GM23338 (cell line): ENCODE measurements at regions not wholly inside any gene's neighbourhood (a gene's known extent, or its start where the extent isn't known, plus 50 kb on each side); places are given as distances from the start of the nearest gene placed in this dataset.

Experiments used
- ATAC-seq: fragments of 200-7000 bp; cut with Tn5 transposase; 3 replicates; pipeline ENCODE4 v1.9.1; 2020
- DNase-seq: peaks from one replicate; pipeline ENCODE4 v3.0.0-alpha.2; 2015; ENCODE audit warnings: low spot score
- H2AFZ ChIP-seq: fragments of 200-600 bp; sonication (generic); 2 replicates; pipeline ENCODE4 v1.8.0; 2016; ENCODE audit warnings: antibody characterized with exemption, mild to moderate bottlenecking, moderate library complexity
- H3F3A ChIP-seq: fragments of 200-600 bp; sonication (generic); replicated peaks from 2 replicates; pipeline ENCODE4 v1.8.0; 2017; ENCODE audit warnings: antibody characterized with exemption, mixed run types, low read depth
- H3K27ac ChIP-seq: fragments of 200-600 bp; sonication (generic); 2 replicates; pipeline ENCODE4 v1.6.1; 2016; ENCODE audit warnings: low read depth
- H3K27me3 ChIP-seq: fragments of 200-600 bp; sonication (generic); 2 replicates; pipeline ENCODE4 v1.8.0; 2016; ENCODE audit warnings: mild to moderate bottlenecking, mixed run types, moderate library complexity; ENCODE audit not compliant: insufficient read depth
- H3K36me3 ChIP-seq: fragments of 200-600 bp; sonication (generic); 2 replicates; pipeline ENCODE4 v1.8.0; 2016; ENCODE audit warnings: mild to moderate bottlenecking; ENCODE audit not compliant: insufficient read depth
- H3K4me1 ChIP-seq: fragments of 200-600 bp; sonication (generic); 2 replicates; pipeline ENCODE4 v1.8.0; 2016; ENCODE audit warnings: mild to moderate bottlenecking, moderate library complexity; ENCODE audit not compliant: insufficient read depth
- H3K4me2 ChIP-seq: fragments of 200-600 bp; sonication (generic); 2 replicates; pipeline ENCODE4 v1.7.1; 2017; ENCODE audit warnings: mixed run types
- H3K4me3 ChIP-seq: fragments of 200-600 bp; sonication (generic); 2 replicates; pipeline ENCODE4 v1.6.1; 2016; ENCODE audit warnings: mixed run types
- H3K79me2 ChIP-seq: fragments of 200-600 bp; sonication (generic); replicated peaks from 2 replicates; pipeline ENCODE4 v1.8.0; 2017; ENCODE audit warnings: mild to moderate bottlenecking; ENCODE audit not compliant: insufficient read depth
- H3K9me2 ChIP-seq: fragments of 200-600 bp; sonication (generic); 2 replicates; pipeline ENCODE4 v1.8.0; 2017; ENCODE audit not compliant: insufficient read depth
- H4K20me1 ChIP-seq: fragments of 200-600 bp; sonication (generic); replicated peaks from 2 replicates; pipeline ENCODE4 v1.8.0; 2017; ENCODE audit warnings: mild to moderate bottlenecking; ENCODE audit not compliant: insufficient read depth
- H3K27ac Mint-ChIP-seq: 2 replicates; pipeline ENCODE4 v1.8.0; 2020; ENCODE audit warnings: inconsistent platforms, mild to moderate bottlenecking, moderate library complexity, mixed read lengths
- H3K27me3 Mint-ChIP-seq: 3 replicates; pipeline ENCODE4 v1.8.0; 2022; ENCODE audit warnings: low read depth, mild to moderate bottlenecking, moderate library complexity, mixed read lengths, inconsistent platforms; ENCODE audit not compliant: insufficient read depth, poor library complexity
- H3K36me3 Mint-ChIP-seq: 3 replicates; pipeline ENCODE4 v1.8.0; 2021; ENCODE audit warnings: low read depth, mild to moderate bottlenecking, inconsistent platforms, moderate library complexity, mixed read lengths
- H3K4me1 Mint-ChIP-seq: 3 replicates; pipeline ENCODE4 v1.8.0; 2020; ENCODE audit warnings: mild to moderate bottlenecking, inconsistent platforms, mixed read lengths
- H3K4me3 Mint-ChIP-seq: 3 replicates; pipeline ENCODE4 v1.8.0; 2021; ENCODE audit warnings: moderate library complexity, mild to moderate bottlenecking, inconsistent platforms, mixed read lengths
- H3K9me3 Mint-ChIP-seq: 3 replicates; pipeline ENCODE4 v1.8.0; 2020; ENCODE audit warnings: moderate library complexity, mild to moderate bottlenecking, inconsistent platforms, mixed read lengths
- CREB1 ChIP-seq: fragments of 250-450 bp; sonication (Bioruptor Pico); IDR thresholded peaks from 2 replicates; pipeline ENCODE4 v1.5.0; 2020; ENCODE audit warnings: low read depth, mild to moderate bottlenecking, moderate library complexity
- CTCF ChIP-seq, 2 experiments: fragments of 200-600 bp in 1 of 2; sonication (generic) in 1 of 2; conservative IDR thresholded peaks; 2 replicates each; pipeline versions ENCODE4 v1.5.1 to v1.6.1; 2016 to 2017; ENCODE audit warnings: antibody characterized with exemption in 2 of 2, low read depth in 2 of 2, mild to moderate bottlenecking in 2 of 2, moderate library complexity in 1 of 2
- EZH2 ChIP-seq: fragments of 200-600 bp; sonication (generic); IDR thresholded peaks from one replicate; pipeline ENCODE4 v1.8.0; 2017; ENCODE audit warnings: antibody characterized with exemption, mild to moderate bottlenecking, low read depth; ENCODE audit not compliant: unreplicated experiment
- EZH2phosphoT487 ChIP-seq: fragments of 200-600 bp; sonication (generic); IDR thresholded peaks from one replicate; pipeline ENCODE4 v1.8.1; 2018; ENCODE audit warnings: antibody characterized with exemption; ENCODE audit not compliant: unreplicated experiment
- NANOG ChIP-seq: IDR thresholded peaks from 2 replicates; pipeline ENCODE4 v1.6.1; 2016; ENCODE audit warnings: antibody characterized with exemption, borderline replicate concordance
- POLR2AphosphoS5 ChIP-seq: IDR thresholded peaks from 2 replicates; pipeline ENCODE4 v1.6.1; 2016; ENCODE audit warnings: antibody characterized with exemption, low read depth
- ZNF331 ChIP-seq: fragments of 250-450 bp; sonication (Bioruptor Pico); IDR thresholded peaks from 2 replicates; pipeline ENCODE4 v1.5.0; 2020; ENCODE audit warnings: low read depth, mild to moderate bottlenecking, moderate library complexity
- ZNF462 ChIP-seq: fragments of 250-450 bp; sonication (Bioruptor Pico); IDR thresholded peaks from 2 replicates; pipeline ENCODE4 v1.5.0; 2020; ENCODE audit warnings: mild to moderate bottlenecking, moderate library complexity
- TF ChIP-seq, protein P1 (sequence below): IDR thresholded peaks from 2 replicates; pipeline ENCODE4 v1.6.1; 2016; ENCODE audit warnings: antibody characterized with exemption
- TF ChIP-seq, protein P2 (sequence below): IDR thresholded peaks from one replicate; pipeline ENCODE4 v1.6.1; 2018; ENCODE audit warnings: antibody characterized with exemption; ENCODE audit not compliant: unreplicated experiment

DNA sequence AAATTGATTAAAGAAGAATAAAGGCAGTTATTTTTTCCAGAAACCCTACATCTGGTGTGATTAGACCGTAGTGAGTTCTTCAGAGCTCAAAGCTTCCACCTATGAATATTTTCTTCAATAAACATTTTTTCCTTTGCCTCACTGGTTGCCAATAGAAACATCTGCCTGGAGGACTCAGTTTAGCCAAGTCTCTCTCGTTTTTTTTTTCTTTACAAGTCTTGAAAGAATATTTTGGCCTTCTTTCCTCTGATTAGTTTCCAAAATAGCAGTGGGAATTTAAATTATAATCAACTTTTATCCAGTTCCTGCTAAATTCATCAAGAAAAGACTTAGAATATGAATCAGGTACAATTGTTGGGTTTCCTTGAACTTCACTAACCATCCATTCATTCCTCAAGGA, 897.5 kb downstream of the TLE1 start:
- Histone ChIP-seq H3K4me1 (no peaks in the 10 kb centered on the region), H3K27ac (no peak overlapping the region), H3K9me2 (no peaks in the 10 kb centered on the region; the same call in 1 of the 2 replicates), H3K36me3 (no peaks in the 10 kb centered on the region), H3F3A (no peaks in the 10 kb centered on the region), H3K4me2 (no peak overlapping the region), H3K27me3 (no peaks in the 10 kb centered on the region), H3K4me3 (no peak overlapping the region), H4K20me1 (no peaks in the 10 kb centered on the region), H3K79me2 (no peaks in the 10 kb centered on the region), H2AFZ (no peak overlapping the region)
- TF ChIP-seq, protein P1, sequence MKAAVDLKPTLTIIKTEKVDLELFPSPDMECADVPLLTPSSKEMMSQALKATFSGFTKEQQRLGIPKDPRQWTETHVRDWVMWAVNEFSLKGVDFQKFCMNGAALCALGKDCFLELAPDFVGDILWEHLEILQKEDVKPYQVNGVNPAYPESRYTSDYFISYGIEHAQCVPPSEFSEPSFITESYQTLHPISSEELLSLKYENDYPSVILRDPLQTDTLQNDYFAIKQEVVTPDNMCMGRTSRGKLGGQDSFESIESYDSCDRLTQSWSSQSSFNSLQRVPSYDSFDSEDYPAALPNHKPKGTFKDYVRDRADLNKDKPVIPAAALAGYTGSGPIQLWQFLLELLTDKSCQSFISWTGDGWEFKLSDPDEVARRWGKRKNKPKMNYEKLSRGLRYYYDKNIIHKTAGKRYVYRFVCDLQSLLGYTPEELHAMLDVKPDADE: no peak
- TF ChIP-seq CTCF (conservative IDR thresholded peaks at IDR 0.05; ENCODE audit: low read depth in 2 of 2): no peak
- no peak for TF ChIP-seq EZH2phosphoT487
- TF ChIP-seq ZNF462: no peak
- TF ChIP-seq EZH2: no peak
- TF ChIP-seq CREB1 (CRISPR knock-in tag): no peak
- TF ChIP-seq NANOG: no peak
- TF ChIP-seq POLR2AphosphoS5: no peak
- TF ChIP-seq, protein P2, sequence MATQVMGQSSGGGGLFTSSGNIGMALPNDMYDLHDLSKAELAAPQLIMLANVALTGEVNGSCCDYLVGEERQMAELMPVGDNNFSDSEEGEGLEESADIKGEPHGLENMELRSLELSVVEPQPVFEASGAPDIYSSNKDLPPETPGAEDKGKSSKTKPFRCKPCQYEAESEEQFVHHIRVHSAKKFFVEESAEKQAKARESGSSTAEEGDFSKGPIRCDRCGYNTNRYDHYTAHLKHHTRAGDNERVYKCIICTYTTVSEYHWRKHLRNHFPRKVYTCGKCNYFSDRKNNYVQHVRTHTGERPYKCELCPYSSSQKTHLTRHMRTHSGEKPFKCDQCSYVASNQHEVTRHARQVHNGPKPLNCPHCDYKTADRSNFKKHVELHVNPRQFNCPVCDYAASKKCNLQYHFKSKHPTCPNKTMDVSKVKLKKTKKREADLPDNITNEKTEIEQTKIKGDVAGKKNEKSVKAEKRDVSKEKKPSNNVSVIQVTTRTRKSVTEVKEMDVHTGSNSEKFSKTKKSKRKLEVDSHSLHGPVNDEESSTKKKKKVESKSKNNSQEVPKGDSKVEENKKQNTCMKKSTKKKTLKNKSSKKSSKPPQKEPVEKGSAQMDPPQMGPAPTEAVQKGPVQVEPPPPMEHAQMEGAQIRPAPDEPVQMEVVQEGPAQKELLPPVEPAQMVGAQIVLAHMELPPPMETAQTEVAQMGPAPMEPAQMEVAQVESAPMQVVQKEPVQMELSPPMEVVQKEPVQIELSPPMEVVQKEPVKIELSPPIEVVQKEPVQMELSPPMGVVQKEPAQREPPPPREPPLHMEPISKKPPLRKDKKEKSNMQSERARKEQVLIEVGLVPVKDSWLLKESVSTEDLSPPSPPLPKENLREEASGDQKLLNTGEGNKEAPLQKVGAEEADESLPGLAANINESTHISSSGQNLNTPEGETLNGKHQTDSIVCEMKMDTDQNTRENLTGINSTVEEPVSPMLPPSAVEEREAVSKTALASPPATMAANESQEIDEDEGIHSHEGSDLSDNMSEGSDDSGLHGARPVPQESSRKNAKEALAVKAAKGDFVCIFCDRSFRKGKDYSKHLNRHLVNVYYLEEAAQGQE: no peak
- no peak for TF ChIP-seq ZNF331 (CRISPR knock-in tag)
- H3K9me3 Mint-ChIP-seq: no peaks in the 10 kb centered on the region
- no peaks in the 10 kb centered on the region for H3K36me3 Mint-ChIP-seq
- no peaks in the 10 kb centered on the region for H3K4me1 Mint-ChIP-seq
- no peak for ATAC-seq
- no peak for DNase-seq
- H3K27ac Mint-ChIP-seq: no peak overlapping the region
- H3K4me3 Mint-ChIP-seq: no peak overlapping the region
- H3K27me3 Mint-ChIP-seq: no peaks in the 10 kb centered on the region
